ENCODE measurements at regions not wholly inside any gene's neighbourhood (a gene's known extent, or its start where the extent isn't known, plus 50 kb on each side); places are given as distances from the start of the nearest gene placed in this dataset.

GRCh38 chr21:38995731-38996130, 187.5 kb downstream of the PSMG1 start:
- H3K27ac Mint-ChIP-seq = no peak overlapping the region
- no peaks in the 10 kb centered on the region for H3K36me3 Mint-ChIP-seq (ENCODE audit: low read depth)
- H3K4me2 ChIP-seq = no peak overlapping the region
- no peak overlapping the region for H2AFZ ChIP-seq
- no peak for TF ChIP-seq STAT1 (IDR thresholded peaks at IDR 0.05; ENCODE audit: unreplicated experiment)
- no peak for TF ChIP-seq ETS1 (IDR thresholded peaks at IDR 0.05)
- TF ChIP-seq, protein P1, sequence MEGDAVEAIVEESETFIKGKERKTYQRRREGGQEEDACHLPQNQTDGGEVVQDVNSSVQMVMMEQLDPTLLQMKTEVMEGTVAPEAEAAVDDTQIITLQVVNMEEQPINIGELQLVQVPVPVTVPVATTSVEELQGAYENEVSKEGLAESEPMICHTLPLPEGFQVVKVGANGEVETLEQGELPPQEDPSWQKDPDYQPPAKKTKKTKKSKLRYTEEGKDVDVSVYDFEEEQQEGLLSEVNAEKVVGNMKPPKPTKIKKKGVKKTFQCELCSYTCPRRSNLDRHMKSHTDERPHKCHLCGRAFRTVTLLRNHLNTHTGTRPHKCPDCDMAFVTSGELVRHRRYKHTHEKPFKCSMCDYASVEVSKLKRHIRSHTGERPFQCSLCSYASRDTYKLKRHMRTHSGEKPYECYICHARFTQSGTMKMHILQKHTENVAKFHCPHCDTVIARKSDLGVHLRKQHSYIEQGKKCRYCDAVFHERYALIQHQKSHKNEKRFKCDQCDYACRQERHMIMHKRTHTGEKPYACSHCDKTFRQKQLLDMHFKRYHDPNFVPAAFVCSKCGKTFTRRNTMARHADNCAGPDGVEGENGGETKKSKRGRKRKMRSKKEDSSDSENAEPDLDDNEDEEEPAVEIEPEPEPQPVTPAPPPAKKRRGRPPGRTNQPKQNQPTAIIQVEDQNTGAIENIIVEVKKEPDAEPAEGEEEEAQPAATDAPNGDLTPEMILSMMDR (conservative IDR thresholded peaks at IDR 0.05; ENCODE audit: low read depth in 2 of 2) = no peak
- no peak for TF ChIP-seq ZNF331 (CRISPR knock-in tag; IDR thresholded peaks at IDR 0.05; ENCODE audit: low read depth)
- no peak for TF ChIP-seq NANOG (IDR thresholded peaks at IDR 0.05; ENCODE audit: borderline replicate concordance)
- H3K9me3 Mint-ChIP-seq = no peaks in the 10 kb centered on the region
- no peak overlapping the region for H3K4me3 Mint-ChIP-seq
- peaks cover 2% of the 10 kb centered on the region for H3K4me1 ChIP-seq (ENCODE audit: insufficient read depth)
- H3K27me3 ChIP-seq (ENCODE audit: insufficient read depth) = no peaks in the 10 kb centered on the region
- H3K4me1 Mint-ChIP-seq = peaks cover 9% of the 10 kb centered on the region; the same call in 2 of the 3 replicates
- peaks cover 3% of the 10 kb centered on the region for H3K27me3 Mint-ChIP-seq (ENCODE audit: insufficient read depth, low read depth, poor library complexity)
- H3K79me2 ChIP-seq (replicated peaks; ENCODE audit: insufficient read depth) = no peaks in the 10 kb centered on the region
- no peak for DNase-seq (ENCODE audit: low spot score)
- no peaks in the 10 kb centered on the region for H3F3A ChIP-seq (replicated peaks; ENCODE audit: low read depth)
- no peaks in the 10 kb centered on the region for H4K20me1 ChIP-seq (replicated peaks; ENCODE audit: insufficient read depth)
- no peak for ATAC-seq
- no peaks in the 10 kb centered on the region for H3K9me2 ChIP-seq (ENCODE audit: insufficient read depth)
- H3K36me3 ChIP-seq (ENCODE audit: insufficient read depth) = no peaks in the 10 kb centered on the region
- no peak overlapping the region for H3K4me3 ChIP-seq
- no peak overlapping the region for H3K27ac ChIP-seq (ENCODE audit: low read depth)

DNA sequence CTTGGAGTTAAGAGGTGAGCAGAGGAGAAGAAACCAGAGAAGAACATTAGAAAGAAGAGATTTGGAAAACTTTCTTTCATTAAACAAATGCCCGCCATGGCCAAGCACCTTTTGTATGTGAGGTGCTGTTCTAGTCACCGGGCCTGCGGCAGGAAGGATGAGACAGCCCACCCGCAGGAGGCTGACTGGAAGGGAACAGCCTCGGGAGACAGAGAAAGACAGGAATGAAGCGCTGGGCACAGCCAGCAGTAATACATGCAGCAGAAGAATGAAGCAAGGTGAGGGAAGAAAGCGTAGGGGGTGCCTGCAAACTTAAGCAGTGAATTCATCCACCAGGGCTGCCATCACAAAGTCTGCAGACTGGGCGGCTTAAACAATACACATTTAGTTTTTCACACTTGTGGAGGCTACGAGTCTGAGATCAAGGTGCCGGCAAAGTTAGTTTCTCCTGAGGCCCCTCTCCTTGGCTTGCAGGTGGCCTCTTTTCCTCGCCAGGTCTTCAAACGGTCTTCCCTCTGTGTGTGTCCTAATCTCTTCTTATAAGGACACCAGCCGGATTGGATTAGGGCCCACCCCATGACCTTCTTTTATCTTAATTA, 188.1 kb downstream of the PSMG1 start:
- no peaks in the 10 kb centered on the region for H3K9me2 ChIP-seq (ENCODE audit: insufficient read depth)
- Mint-ChIP-seq H3K27me3 (ENCODE audit: insufficient read depth, low read depth, poor library complexity) (peaks cover 4% of the 10 kb centered on the region), H3K36me3 (ENCODE audit: low read depth) (no peaks in the 10 kb centered on the region), H3K9me3 (no peaks in the 10 kb centered on the region), H3K4me3 (no peak overlapping the region), H3K4me1 (peaks cover 15% of the 10 kb centered on the region; the same call in 2 of the 3 replicates), H3K27ac (no peak overlapping the region)
- H3F3A ChIP-seq (replicated peaks; ENCODE audit: low read depth) = no peaks in the 10 kb centered on the region
- H3K79me2 ChIP-seq (replicated peaks; ENCODE audit: insufficient read depth) = no peaks in the 10 kb centered on the region
- no peaks in the 10 kb centered on the region for H3K27me3 ChIP-seq (ENCODE audit: insufficient read depth)
- H2AFZ ChIP-seq = peak overlapping the region; percentile 56
- no peak overlapping the region for H3K4me2 ChIP-seq
- no peak overlapping the region for H3K27ac ChIP-seq (ENCODE audit: low read depth)
- no peaks in the 10 kb centered on the region for H3K36me3 ChIP-seq (ENCODE audit: insufficient read depth)
- TF ChIP-seq ZNF331 (CRISPR knock-in tag; IDR thresholded peaks at IDR 0.05; ENCODE audit: low read depth) = no peak
- no peaks in the 10 kb centered on the region for H4K20me1 ChIP-seq (replicated peaks; ENCODE audit: insufficient read depth)
- no peak for ATAC-seq
- no peak overlapping the region for H3K4me3 ChIP-seq
- no peak for DNase-seq (ENCODE audit: low spot score)
- peaks cover 7% of the 10 kb centered on the region for H3K4me1 ChIP-seq (ENCODE audit: insufficient read depth)

DNA sequence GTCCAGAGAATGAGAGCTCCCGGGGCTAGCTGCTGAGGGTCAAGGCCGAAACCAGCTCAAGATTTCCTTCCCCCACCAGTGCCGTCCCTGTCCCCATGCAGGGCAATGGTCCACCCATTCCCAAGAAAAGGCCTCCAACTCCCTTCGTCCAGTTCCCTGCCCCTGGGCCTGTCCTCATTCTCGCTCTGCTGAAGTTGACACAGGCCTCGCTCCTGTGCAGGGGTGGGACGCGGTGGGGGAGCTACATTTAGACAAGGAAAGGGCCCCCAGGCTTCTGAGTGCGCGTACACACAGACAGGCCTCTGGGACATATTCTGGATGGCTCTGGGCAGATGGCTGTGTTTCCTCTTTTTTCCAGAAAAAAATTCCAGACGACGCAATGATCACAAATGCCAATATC, 188.3 kb downstream of the ETS2 start:
- Histone ChIP-seq H2AFZ (no peak overlapping the region), H3K4me2 (no peak overlapping the region)
- H3K27ac Mint-ChIP-seq = no peak overlapping the region
- TF ChIP-seq EZH2phosphoT487 (IDR thresholded peaks at IDR 0.05; ENCODE audit: unreplicated experiment) (no peak), JUNB (IDR thresholded peaks at IDR 0.05; ENCODE audit: unreplicated experiment) (no peak), EZH2 (IDR thresholded peaks at IDR 0.05; ENCODE audit: low read depth, unreplicated experiment) (no peak), REST (IDR thresholded peaks at IDR 0.05; ENCODE audit: unreplicated experiment) (no peak), ETS1 (IDR thresholded peaks at IDR 0.05) (no peak), ZNF331 (CRISPR knock-in tag; IDR thresholded peaks at IDR 0.05; ENCODE audit: low read depth) (no peak), POLR2AphosphoS5 (IDR thresholded peaks at IDR 0.05; ENCODE audit: low read depth) (no peak)

More for the DNA sequence above, 188.3 kb downstream of the ETS2 start:
- H3K4me1 ChIP-seq (ENCODE audit: insufficient read depth) = peaks cover 13% of the 10 kb centered on the region
- no peak overlapping the region for H3K4me3 ChIP-seq
- no peaks in the 10 kb centered on the region for H3K79me2 ChIP-seq (replicated peaks; ENCODE audit: insufficient read depth)
- H3K9me3 Mint-ChIP-seq = no peaks in the 10 kb centered on the region
- no peaks in the 10 kb centered on the region for H3K36me3 ChIP-seq (ENCODE audit: insufficient read depth)
- no peak for DNase-seq (ENCODE audit: low spot score)
- no peak overlapping the region for H3K4me3 Mint-ChIP-seq
- H3K36me3 Mint-ChIP-seq (ENCODE audit: low read depth) = no peaks in the 10 kb centered on the region
- H3K27me3 Mint-ChIP-seq (ENCODE audit: insufficient read depth, low read depth, poor library complexity) = peaks cover 9% of the 10 kb centered on the region
- no peaks in the 10 kb centered on the region for H3K27me3 ChIP-seq (ENCODE audit: insufficient read depth)
- no peaks in the 10 kb centered on the region for H3F3A ChIP-seq (replicated peaks; ENCODE audit: low read depth)
- no peaks in the 10 kb centered on the region for H3K9me2 ChIP-seq (ENCODE audit: insufficient read depth)
- peaks cover 26% of the 10 kb centered on the region for H3K4me1 Mint-ChIP-seq
- no peak overlapping the region for H3K27ac ChIP-seq (ENCODE audit: low read depth)
- no peak for ATAC-seq
- H4K20me1 ChIP-seq (replicated peaks; ENCODE audit: insufficient read depth) = no peaks in the 10 kb centered on the region
